ENCODE measurements at regions not wholly inside any gene's neighbourhood (a gene's known extent, or its start where the extent isn't known, plus 50 kb on each side); places are given as distances from the start of the nearest gene placed in this dataset. TPM values are rescaled to one million over a fixed set of nuclear protein-coding genes. Genes with fewer than 3 reads are reported as not detected.

Small RNA genes lying in the stretch of these regions (small RNA-seq; reads per million reads assigned to genes)
- not detected for gene RNU6-753P

Data from liver (tissue), 1 donor.